HG03378 (cell line): ENCODE measurements at regions not wholly inside any gene's neighbourhood (a gene's known extent, or its start where the extent isn't known, plus 50 kb on each side); places are given as distances from the start of the nearest gene placed in this dataset.

ENCODE experiments used
- ATAC-seq: cut with Tn5 transposase; IDR thresholded peaks from one replicate; pipeline ENCODE4 v1.9.1; 2021; ENCODE audit warnings: mild to moderate bottlenecking, moderate library complexity; ENCODE audit not compliant: unreplicated experiment

GRCh38 chr5:115409094-115409493, 112.6 kb upstream of the CCDC112 start:
- no peak for ATAC-seq

GRCh38 chr5:115402822-115403577, 106.5 kb upstream of the CCDC112 start:
- no peak for ATAC-seq

- ATAC-seq = no peak
Observed at GRCh38 chr5:115402092-115402491, 105.6 kb upstream of the CCDC112 start.

GRCh38 chr5:115398719-115399118, 102.3 kb upstream of the CCDC112 start:
- no peak for ATAC-seq

GRCh38 chr5:115396688-115397087, 100.2 kb upstream of the CCDC112 start:
- ATAC-seq = no peak

- ATAC-seq = no peak
Observed at GRCh38 chr5:115396081-115396480, 99.6 kb upstream of the CCDC112 start.

GRCh38 chr5:115394531-115394930, 98.1 kb upstream of the CCDC112 start:
- ATAC-seq = no peak

- no peak for ATAC-seq
Observed at GRCh38 chr5:115393239-115393638, 96.8 kb upstream of the CCDC112 start.

GRCh38 chr5:115392611-115393010, 96.2 kb upstream of the CCDC112 start:
- ATAC-seq = no peak

GRCh38 chr5:115391780-115392179, 95.3 kb upstream of the CCDC112 start:
- ATAC-seq = no peak

GRCh38 chr5:115389799-115390382, 93.4 kb upstream of the CCDC112 start:
- ATAC-seq = no peak

- no peak for ATAC-seq
Observed at GRCh38 chr5:115389034-115389798, 92.8 kb upstream of the CCDC112 start.

- ATAC-seq = no peak
Observed at GRCh38 chr5:115388240-115388639, 91.8 kb upstream of the CCDC112 start.

- ATAC-seq = no peak
Observed at GRCh38 chr5:115387816-115388215, 91.4 kb upstream of the CCDC112 start.

- ATAC-seq = no peak
Observed at GRCh38 chr5:115386657-115387056, 90.2 kb upstream of the CCDC112 start.

GRCh38 chr5:115384587-115385375, 88.3 kb upstream of the CCDC112 start:
- no peak for ATAC-seq

GRCh38 chr5:115382989-115383388, 86.5 kb upstream of the CCDC112 start:
- ATAC-seq = no peak

GRCh38 chr5:115381911-115382662, 85.6 kb upstream of the CCDC112 start:
- ATAC-seq = no peak

GRCh38 chr5:115379622-115380344, 83.3 kb upstream of the CCDC112 start:
- ATAC-seq = peak; percentile 56

- ATAC-seq = no peak
Observed at GRCh38 chr5:115378754-115379153, 82.3 kb upstream of the CCDC112 start.
